H9 (cell line): ENCODE measurements at regions not wholly inside any gene's neighbourhood (a gene's known extent, or its start where the extent isn't known, plus 50 kb on each side); places are given as distances from the start of the nearest gene placed in this dataset.

Experiments
- DNase-seq: peaks from one replicate; pipeline ENCODE4 v3.0.0-alpha.2; 2017
- H2AFZ ChIP-seq: one replicate; pipeline ENCODE4 v1.6.1; 2013; ENCODE audit warnings: mild to moderate bottlenecking, low read length, control low read depth, moderate library complexity
- H2AK5ac ChIP-seq: 2 replicates; pipeline ENCODE4 v1.6.1; 2013; ENCODE audit warnings: low read length, control low read depth, mixed read lengths; ENCODE audit not compliant: insufficient read length
- H2BK120ac ChIP-seq: one replicate; pipeline ENCODE4 v1.6.1; 2013; ENCODE audit warnings: low read depth, mild to moderate bottlenecking, low read length, control low read depth, inconsistent platforms; ENCODE audit not compliant: poor library complexity, severe bottlenecking
- H2BK12ac ChIP-seq: 2 replicates; pipeline ENCODE4 v1.6.1; 2013; ENCODE audit warnings: low read length, control low read depth, mixed read lengths, low read depth; ENCODE audit not compliant: insufficient read length
- H2BK15ac ChIP-seq: 2 replicates; pipeline ENCODE4 v1.6.1; 2013; ENCODE audit warnings: low read depth, low read length, control low read depth
- H2BK20ac ChIP-seq: one replicate; pipeline ENCODE4 v1.6.1; 2013; ENCODE audit warnings: low read depth, mild to moderate bottlenecking, low read length, control low read depth, inconsistent platforms; ENCODE audit not compliant: poor library complexity, severe bottlenecking
- H2BK5ac ChIP-seq: 2 replicates; pipeline ENCODE4 v1.6.1; 2013; ENCODE audit warnings: low read length, control low read depth, mixed read lengths; ENCODE audit not compliant: insufficient read length
- H3K14ac ChIP-seq: 2 replicates; pipeline ENCODE4 v1.6.1; 2013; ENCODE audit warnings: low read length, control low read depth; ENCODE audit not compliant: insufficient read depth
- H3K18ac ChIP-seq: 2 replicates; pipeline ENCODE4 v1.6.1; 2013; ENCODE audit warnings: low read depth, mild to moderate bottlenecking, mixed read lengths, low read length, control low read depth; ENCODE audit not compliant: insufficient read length
- H3K23ac ChIP-seq: 2 replicates; pipeline ENCODE4 v1.6.1; 2013; ENCODE audit warnings: low read length, control low read depth, mixed read lengths, low read depth; ENCODE audit not compliant: insufficient read length
- H3K23me2 ChIP-seq: 2 replicates; pipeline ENCODE4 v1.6.1; 2013; ENCODE audit warnings: low read depth, mild to moderate bottlenecking, mixed read lengths, low read length, control low read depth; ENCODE audit not compliant: insufficient read length, poor library complexity, severe bottlenecking
- H3K27ac ChIP-seq: 2 replicates; pipeline ENCODE4 v1.5.1; 2013; ENCODE audit warnings: low read length, control low read depth, mixed read lengths, low read depth; ENCODE audit not compliant: insufficient read length
- H3K27me3 ChIP-seq: 2 replicates; pipeline ENCODE4 v1.6.1; 2013; ENCODE audit warnings: low read length, control low read depth, inconsistent platforms; ENCODE audit not compliant: insufficient read depth
- H3K4ac ChIP-seq: 2 replicates; pipeline ENCODE4 v1.6.1; 2013; ENCODE audit warnings: low read depth, mild to moderate bottlenecking, control low read depth, inconsistent platforms, low read length, moderate library complexity
- H3K4me1 ChIP-seq: 2 replicates; pipeline ENCODE4 v1.6.1; 2013; ENCODE audit warnings: low read length, control low read depth, inconsistent platforms; ENCODE audit not compliant: insufficient read depth
- H3K4me2 ChIP-seq: 2 replicates; pipeline ENCODE4 v1.6.1; 2013; ENCODE audit warnings: low read length, control low read depth, mixed read lengths; ENCODE audit not compliant: insufficient read length, insufficient read depth
- H3K56ac ChIP-seq: 2 replicates; pipeline ENCODE4 v1.6.1; 2013; ENCODE audit warnings: low read depth, mild to moderate bottlenecking, mixed read lengths, low read length, control low read depth; ENCODE audit not compliant: insufficient read length
- H3K79me1 ChIP-seq: 2 replicates; pipeline ENCODE4 v1.6.1; 2013; ENCODE audit warnings: low read depth, mild to moderate bottlenecking, moderate library complexity, low read length, control low read depth, inconsistent platforms; ENCODE audit not compliant: insufficient read depth, poor library complexity, severe bottlenecking
- H3K79me2 ChIP-seq: 2 replicates; pipeline ENCODE4 v1.6.1; 2013; ENCODE audit warnings: low read length, control low read depth, inconsistent platforms; ENCODE audit not compliant: insufficient read depth
- H3K9ac ChIP-seq: 2 replicates; pipeline ENCODE4 v1.6.1; 2013; ENCODE audit warnings: low read length, control low read depth, mixed read lengths; ENCODE audit not compliant: insufficient read length; ENCODE audit errors: extremely low read depth
- H3K9me3 ChIP-seq: one replicate; pipeline ENCODE4 v1.6.1; 2013; ENCODE audit warnings: low read depth, low read length, inconsistent platforms; ENCODE audit not compliant: control insufficient read depth
- H3T11ph ChIP-seq: one replicate; pipeline ENCODE4 v1.6.1; 2013; ENCODE audit warnings: mild to moderate bottlenecking, low read length, control low read depth, inconsistent platforms
- H4K20me1 ChIP-seq: one replicate; pipeline ENCODE4 v1.6.1; 2013; ENCODE audit not compliant: control insufficient read depth, insufficient read length, insufficient read depth
- H4K5ac ChIP-seq: 2 replicates; pipeline ENCODE4 v1.6.1; 2013; ENCODE audit warnings: low read depth, mild to moderate bottlenecking, mixed read lengths, low read length, control low read depth; ENCODE audit not compliant: insufficient read length
- H4K8ac ChIP-seq: replicated peaks from 2 replicates; pipeline ENCODE4 v1.6.1; 2013; ENCODE audit warnings: low read length, control low read depth, mixed read lengths, low read depth; ENCODE audit not compliant: insufficient read length
- H4K91ac ChIP-seq: 2 replicates; pipeline ENCODE4 v1.6.1; 2013; ENCODE audit warnings: low read depth, mild to moderate bottlenecking, moderate library complexity, mixed read lengths, low read length, control low read depth; ENCODE audit not compliant: insufficient read length
- H3K27ac Mint-ChIP-seq, 3 experiments: 2 replicates in 2 of 3; 3 replicates in 1 of 3; pipeline ENCODE4 v1.8.0; 2020 to 2021; ENCODE audit warnings: mixed read lengths in 3 of 3, mild to moderate bottlenecking in 1 of 3, moderate library complexity in 1 of 3
- H3K27me3 Mint-ChIP-seq: 2 replicates; pipeline ENCODE4 v1.8.0; 2021; ENCODE audit warnings: low read depth, mild to moderate bottlenecking, moderate library complexity, mixed read lengths
- H3K36me3 Mint-ChIP-seq, 3 experiments: 2 replicates in 2 of 3; 3 replicates in 1 of 3; pipeline ENCODE4 v1.8.0; 2020 to 2021; ENCODE audit warnings: low read depth in 3 of 3, mixed read lengths in 3 of 3; ENCODE audit not compliant: insufficient read depth in 1 of 3
- H3K4me1 Mint-ChIP-seq, 2 experiments: 2 replicates each; pipeline ENCODE4 v1.8.0; 2020; ENCODE audit warnings: mixed read lengths in 2 of 2
- H3K4me3 Mint-ChIP-seq, 2 experiments: 2 replicates in 1 of 2; 3 replicates in 1 of 2; pipeline ENCODE4 v1.8.0; 2020 to 2021; ENCODE audit warnings: mild to moderate bottlenecking in 2 of 2, mixed read lengths in 2 of 2, moderate library complexity in 1 of 2
- H3K9me3 Mint-ChIP-seq, 2 experiments: 2 replicates in 1 of 2; 3 replicates in 1 of 2; pipeline ENCODE4 v1.8.0; 2020; ENCODE audit warnings: mild to moderate bottlenecking in 2 of 2, mixed read lengths in 2 of 2, moderate library complexity in 1 of 2
- CTCF ChIP-seq: fragments of 200-600 bp; sonication (generic); conservative IDR thresholded peaks from 3 replicates; pipeline ENCODE4 v1.8.0; 2021; ENCODE audit warnings: antibody characterized with exemption, mild to moderate bottlenecking
- WGBS: extraction: QIAGEN DNeasy Blood & Tissue Kit; methylation state at CpG from one replicate; pipeline ENCODE4 v1.1.7; 2013; ENCODE audit warnings: missing lambda C conversion rate, low lambda C conversion rate, mixed read lengths; ENCODE audit not compliant: insufficient read length; ENCODE audit errors: extremely low coverage; 5-methylcytosine and 5-hydroxymethylcytosine counted together

- H3K9ac ChIP-seq: no peak overlapping the region
- no peak overlapping the region for H2BK5ac ChIP-seq
- peaks cover 17 to 20% of the 10 kb centered on the region in 2 experiments for H3K4me1 Mint-ChIP-seq
- no peak overlapping the region for H3K14ac ChIP-seq
- H3K23ac ChIP-seq: no peak overlapping the region
- H3K9me3 ChIP-seq: no peaks in the 10 kb centered on the region
- H4K8ac ChIP-seq: no peak overlapping the region
- no peak overlapping the region for H3K4me2 ChIP-seq
- no CpG with 5 or more reads among the region's 9 CpGs for WGBS
- H3K79me2 ChIP-seq: no peaks in the 10 kb centered on the region
- no peak overlapping the region for H3K4ac ChIP-seq
- H4K5ac ChIP-seq: no peak overlapping the region
- no peak overlapping the region for H3K4me3 Mint-ChIP-seq
- H3K27ac Mint-ChIP-seq: peak overlapping the region in 1 of 3 experiments; percentile 92; a peak in 1 of 7 replicates
- H3K18ac ChIP-seq: no peak overlapping the region
- no peaks in the 10 kb centered on the region for H3K9me3 Mint-ChIP-seq
- no peaks in the 10 kb centered on the region for H3K23me2 ChIP-seq
- H3K27me3 Mint-ChIP-seq: peaks cover 41% of the 10 kb centered on the region
- H2BK120ac ChIP-seq: no peak overlapping the region
- H2BK15ac ChIP-seq: no peak overlapping the region
- H3K4me1 ChIP-seq: no peaks in the 10 kb centered on the region
- DNase-seq: no peak
- no peak overlapping the region for H2BK20ac ChIP-seq
- no peaks in the 10 kb centered on the region for H4K20me1 ChIP-seq
- H3K36me3 Mint-ChIP-seq: no peaks in the 10 kb centered on the region; a peak in 1 of 7 replicates
- H4K91ac ChIP-seq: no peak overlapping the region
- H2BK12ac ChIP-seq: no peak overlapping the region
- no peaks in the 10 kb centered on the region; the same call in 1 of the 2 replicates for H3K27me3 ChIP-seq
- H2AK5ac ChIP-seq: no peak overlapping the region
- H3K27ac ChIP-seq: no peak overlapping the region
- no peak overlapping the region for H3T11ph ChIP-seq
- H3K56ac ChIP-seq: no peak overlapping the region
- no peak for TF ChIP-seq CTCF
- H2AFZ ChIP-seq: no peak overlapping the region
- no peaks in the 10 kb centered on the region for H3K79me1 ChIP-seq
Observed at GRCh38 chr14:95765051-95765450, 51.1 kb upstream of the TCL1A start.
